ENCODE measurements at regions not wholly inside any gene's neighbourhood (a gene's known extent, or its start where the extent isn't known, plus 50 kb on each side); places are given as distances from the start of the nearest gene placed in this dataset.

- no peaks in the 10 kb centered on the region for H3K4me1 ChIP-seq (ENCODE audit: control insufficient read depth, insufficient read depth, low read length)
- H3K9ac ChIP-seq (ENCODE audit: low read length), result no peak overlapping the region
- H3K27me3 ChIP-seq (ENCODE audit: control insufficient read depth, insufficient read depth, low read length), result peaks cover 5% of the 10 kb centered on the region
- no peak overlapping the region for H3K4me3 ChIP-seq (ENCODE audit: low read length)
- H3K9me3 ChIP-seq (ENCODE audit: control insufficient read depth, low read length), result no peaks in the 10 kb centered on the region
- no peaks in the 10 kb centered on the region for H3K36me3 ChIP-seq (ENCODE audit: control insufficient read depth, insufficient read depth, low read length)
Observed at GRCh38 chr10:33523236-33523792, 188.8 kb upstream of the NRP1 start.

GRCh38 chr10:33521904-33522303 is 187.4 kb upstream of the NRP1 start:
- peaks cover 5% of the 10 kb centered on the region for H3K27me3 ChIP-seq (ENCODE audit: control insufficient read depth, insufficient read depth, low read length)
- no peak overlapping the region for H3K9ac ChIP-seq (ENCODE audit: low read length)
- H3K9me3 ChIP-seq (ENCODE audit: control insufficient read depth, low read length), result no peaks in the 10 kb centered on the region
- H3K4me3 ChIP-seq (ENCODE audit: low read length), result no peak overlapping the region
- H3K4me1 ChIP-seq (ENCODE audit: control insufficient read depth, insufficient read depth, low read length), result no peaks in the 10 kb centered on the region
- H3K36me3 ChIP-seq (ENCODE audit: control insufficient read depth, insufficient read depth, low read length), result no peaks in the 10 kb centered on the region

- no peak overlapping the region for H3K4me3 ChIP-seq (ENCODE audit: low read length)
- no peaks in the 10 kb centered on the region for H3K36me3 ChIP-seq (ENCODE audit: control insufficient read depth, insufficient read depth, low read length)
- no peaks in the 10 kb centered on the region for H3K4me1 ChIP-seq (ENCODE audit: control insufficient read depth, insufficient read depth, low read length)
- H3K9me3 ChIP-seq (ENCODE audit: control insufficient read depth, low read length), result no peaks in the 10 kb centered on the region
- H3K9ac ChIP-seq (ENCODE audit: low read length), result no peak overlapping the region
- peaks cover 5% of the 10 kb centered on the region for H3K27me3 ChIP-seq (ENCODE audit: control insufficient read depth, insufficient read depth, low read length)
Observed at GRCh38 chr10:33521062-33521461, 186.6 kb upstream of the NRP1 start.

- no peaks in the 10 kb centered on the region for H3K36me3 ChIP-seq (ENCODE audit: control insufficient read depth, insufficient read depth, low read length)
- no peaks in the 10 kb centered on the region for H3K9me3 ChIP-seq (ENCODE audit: control insufficient read depth, low read length)
- no peak overlapping the region for H3K4me3 ChIP-seq (ENCODE audit: low read length)
- H3K9ac ChIP-seq (ENCODE audit: low read length), result no peak overlapping the region
- H3K27me3 ChIP-seq (ENCODE audit: control insufficient read depth, insufficient read depth, low read length), result peaks cover 5% of the 10 kb centered on the region
- H3K4me1 ChIP-seq (ENCODE audit: control insufficient read depth, insufficient read depth, low read length), result no peaks in the 10 kb centered on the region
Observed at GRCh38 chr10:33520223-33520622, 185.8 kb upstream of the NRP1 start.

GRCh38 chr10:33519130-33519860 is 184.8 kb upstream of the NRP1 start:
- no peak overlapping the region for H3K4me3 ChIP-seq (ENCODE audit: low read length)
- peaks cover 5% of the 10 kb centered on the region for H3K27me3 ChIP-seq (ENCODE audit: control insufficient read depth, insufficient read depth, low read length)
- H3K36me3 ChIP-seq (ENCODE audit: control insufficient read depth, insufficient read depth, low read length), result no peaks in the 10 kb centered on the region
- no peaks in the 10 kb centered on the region for H3K4me1 ChIP-seq (ENCODE audit: control insufficient read depth, insufficient read depth, low read length)
- no peaks in the 10 kb centered on the region for H3K9me3 ChIP-seq (ENCODE audit: control insufficient read depth, low read length)
- no peak overlapping the region for H3K9ac ChIP-seq (ENCODE audit: low read length)

- Histone ChIP-seq H3K4me1 (ENCODE audit: control insufficient read depth, insufficient read depth, low read length) (peaks cover 13% of the 10 kb centered on the region), H3K36me3 (ENCODE audit: control insufficient read depth, insufficient read depth, low read length) (no peaks in the 10 kb centered on the region), H3K9me3 (ENCODE audit: control insufficient read depth, low read length) (no peaks in the 10 kb centered on the region), H3K4me3 (ENCODE audit: low read length) (no peak overlapping the region), H3K27me3 (ENCODE audit: control insufficient read depth, insufficient read depth, low read length) (no peaks in the 10 kb centered on the region), H3K9ac (ENCODE audit: low read length) (no peak overlapping the region)
Observed at GRCh38 chr10:33510206-33510605, 175.7 kb upstream of the NRP1 start.

- H3K4me1 ChIP-seq (ENCODE audit: control insufficient read depth, insufficient read depth, low read length), result peaks cover 13% of the 10 kb centered on the region
- no peaks in the 10 kb centered on the region for H3K36me3 ChIP-seq (ENCODE audit: control insufficient read depth, insufficient read depth, low read length)
- H3K27me3 ChIP-seq (ENCODE audit: control insufficient read depth, insufficient read depth, low read length), result no peaks in the 10 kb centered on the region
- H3K9me3 ChIP-seq (ENCODE audit: control insufficient read depth, low read length), result no peaks in the 10 kb centered on the region
- no peak overlapping the region for H3K4me3 ChIP-seq (ENCODE audit: low read length)
- peak overlapping the region; percentile 44 for H3K9ac ChIP-seq (ENCODE audit: low read length)
Observed at GRCh38 chr10:33509231-33509831, 174.9 kb upstream of the NRP1 start.

GRCh38 chr10:33507662-33508425 is 173.4 kb upstream of the NRP1 start:
- Histone ChIP-seq H3K4me1 (ENCODE audit: control insufficient read depth, insufficient read depth, low read length) (peaks cover 13% of the 10 kb centered on the region), H3K9me3 (ENCODE audit: control insufficient read depth, low read length) (no peaks in the 10 kb centered on the region), H3K4me3 (ENCODE audit: low read length) (no peak overlapping the region), H3K27me3 (ENCODE audit: control insufficient read depth, insufficient read depth, low read length) (no peaks in the 10 kb centered on the region), H3K36me3 (ENCODE audit: control insufficient read depth, insufficient read depth, low read length) (no peaks in the 10 kb centered on the region), H3K9ac (ENCODE audit: low read length) (no peak overlapping the region)

GRCh38 chr10:33506838-33507661 is 172.6 kb upstream of the NRP1 start:
- Histone ChIP-seq H3K9me3 (ENCODE audit: control insufficient read depth, low read length) (no peaks in the 10 kb centered on the region), H3K9ac (ENCODE audit: low read length) (no peak overlapping the region), H3K36me3 (ENCODE audit: control insufficient read depth, insufficient read depth, low read length) (no peaks in the 10 kb centered on the region), H3K4me1 (ENCODE audit: control insufficient read depth, insufficient read depth, low read length) (peaks cover 13% of the 10 kb centered on the region), H3K27me3 (ENCODE audit: control insufficient read depth, insufficient read depth, low read length) (no peaks in the 10 kb centered on the region), H3K4me3 (ENCODE audit: low read length) (no peak overlapping the region)

- H3K27me3 ChIP-seq (ENCODE audit: control insufficient read depth, insufficient read depth, low read length), result no peaks in the 10 kb centered on the region
- no peak overlapping the region for H3K4me3 ChIP-seq (ENCODE audit: low read length)
- H3K36me3 ChIP-seq (ENCODE audit: control insufficient read depth, insufficient read depth, low read length), result no peaks in the 10 kb centered on the region
- no peaks in the 10 kb centered on the region for H3K9me3 ChIP-seq (ENCODE audit: control insufficient read depth, low read length)
- no peak overlapping the region for H3K9ac ChIP-seq (ENCODE audit: low read length)
- peaks cover 13% of the 10 kb centered on the region for H3K4me1 ChIP-seq (ENCODE audit: control insufficient read depth, insufficient read depth, low read length)
Observed at GRCh38 chr10:33506391-33506790, 171.9 kb upstream of the NRP1 start.

GRCh38 chr10:33501161-33501560 is 166.7 kb upstream of the NRP1 start:
- Histone ChIP-seq H3K9ac (ENCODE audit: low read length) (no peak overlapping the region), H3K4me3 (ENCODE audit: low read length) (no peak overlapping the region), H3K36me3 (ENCODE audit: control insufficient read depth, insufficient read depth, low read length) (no peaks in the 10 kb centered on the region), H3K4me1 (ENCODE audit: control insufficient read depth, insufficient read depth, low read length) (no peaks in the 10 kb centered on the region), H3K27me3 (ENCODE audit: control insufficient read depth, insufficient read depth, low read length) (no peaks in the 10 kb centered on the region), H3K9me3 (ENCODE audit: control insufficient read depth, low read length) (no peaks in the 10 kb centered on the region)

Data from mucosa of stomach (tissue), 1 donor.